K562 (cell line): ENCODE measurements at regions not wholly inside any gene's neighbourhood (a gene's known extent, or its start where the extent isn't known, plus 50 kb on each side); places are given as distances from the start of the nearest gene placed in this dataset.

Experiments used
- ATAC-seq: fragments of 200-7000 bp; cut with Tn5 transposase; 3 replicates; pipeline ENCODE4 v1.9.1; 2020; ENCODE audit warnings: moderate library complexity
- BruUV-seq: library from RNA; stranded (reverse); fragments of 400-500 nt; replicated peaks from 2 replicates; lab custom pipeline; 2021; lab: Mats Ljungman, UMichigan
- CTCF ChIA-PET: fragments of 300-600 bp; formaldehyde crosslinking; extraction: SDS; loops from one replicate; lab custom pipeline; 2021; ENCODE audit warnings: low intra/inter-chr PET ratio; lab: Yijun Ruan, JAX
- POLR2A ChIA-PET: fragments of 300-600, 350-650 bp; sonication (Branson Sonifier 250); formaldehyde crosslinking; extraction: SDS; loops from one replicate; lab custom pipeline; 2021; ENCODE audit warnings: antibody characterized with exemption, inconsistent platforms; lab: Yijun Ruan, JAX
- DNase-seq, 4 experiments: peaks; one replicate each; pipeline versions ENCODE4 v3.0.0 to v3.0.0-alpha.2; 2011 to 2018; ENCODE audit warnings: low spot score in 3 of 4, mixed read lengths in 3 of 4; ENCODE audit errors: extremely low read depth in 1 of 4
- FAIRE-seq: peaks from 2 replicates; lab custom pipeline; 2011; peaks lifted over from hg19 to GRCh38; lab: Jason Lieb, UNC
- H2AFZ ChIP-seq: 2 replicates; pipeline ENCODE4 v1.6.0; 2011; ENCODE audit warnings: low read depth, low read length, control low read depth, inconsistent platforms
- H3K27ac ChIP-seq: fragments of 200-600 bp; 3 replicates; pipeline ENCODE4 v1.8.0; 2011; ENCODE audit warnings: low read depth, mild to moderate bottlenecking, control low read depth, inconsistent platforms, low read length, moderate library complexity, mixed read lengths; ENCODE audit errors: extremely low read depth
- H3K27me3 ChIP-seq, 2 experiments: fragments of 300-600 bp in 1 of 2; 2 replicates in 1 of 2; 3 replicates in 1 of 2; pipeline versions ENCODE4 v1.6.0 to v1.8.0; 2011; ENCODE audit warnings: inconsistent platforms in 2 of 2, low read length in 2 of 2, mild to moderate bottlenecking in 1 of 2, mixed read lengths in 1 of 2, moderate library complexity in 1 of 2; ENCODE audit not compliant: control insufficient read depth in 2 of 2, insufficient read depth in 2 of 2
- H3K36me3 ChIP-seq: fragments of 300-600 bp; 3 replicates; pipeline ENCODE4 v1.8.0; 2011; ENCODE audit warnings: mild to moderate bottlenecking, low read length, inconsistent platforms; ENCODE audit not compliant: control insufficient read depth, insufficient read depth
- H3K4me1 ChIP-seq, 2 experiments: fragments of 200-600 bp in 1 of 2; replicated peaks in 1 of 2; 2 replicates in 1 of 2; 3 replicates in 1 of 2; pipeline versions ENCODE4 v1.5.1 to v1.8.0; 2011; ENCODE audit warnings: inconsistent platforms in 2 of 2, low read length in 2 of 2, mild to moderate bottlenecking in 1 of 2, mixed read lengths in 1 of 2, moderate library complexity in 1 of 2; ENCODE audit not compliant: control insufficient read depth in 2 of 2, insufficient read depth in 2 of 2
- H3K4me2 ChIP-seq: 2 replicates; pipeline ENCODE4 v1.6.1; 2011; ENCODE audit warnings: low read length, control low read depth, inconsistent platforms, mixed read lengths; ENCODE audit not compliant: insufficient read depth
- H3K4me3 ChIP-seq: fragments of 200-600 bp; sonication (generic), shearing (Covaris generic); 2 replicates; pipeline ENCODE4 v1.5.1; 2016; ENCODE audit warnings: control low read depth, inconsistent platforms
- H3K79me2 ChIP-seq: fragments of 200-600 bp; 3 replicates; pipeline ENCODE4 v1.8.0; 2011; ENCODE audit warnings: low read length, inconsistent platforms; ENCODE audit not compliant: control insufficient read depth, insufficient read depth
- H3K9ac ChIP-seq, 2 experiments: 2 replicates each; pipeline versions ENCODE4 v1.6.0 to v1.6.1; 2011; ENCODE audit warnings: low read depth in 2 of 2, low read length in 2 of 2, control low read depth in 1 of 2, inconsistent platforms in 1 of 2, mild to moderate bottlenecking in 1 of 2, mixed read lengths in 1 of 2; ENCODE audit not compliant: insufficient read depth in 1 of 2
- H3K9me1 ChIP-seq: one replicate; pipeline ENCODE4 v1.6.0; 2011; ENCODE audit warnings: inconsistent platforms, mild to moderate bottlenecking, low read length, moderate library complexity; ENCODE audit not compliant: control insufficient read depth, insufficient read depth
- H3K9me3 ChIP-seq: replicated peaks from 2 replicates; pipeline ENCODE4 v1.5.1; 2011; ENCODE audit warnings: low read depth, low read length, inconsistent platforms; ENCODE audit not compliant: control insufficient read depth, insufficient read depth
- H4K20me1 ChIP-seq: replicated peaks from 2 replicates; pipeline ENCODE4 v1.6.1; 2011; ENCODE audit warnings: low read length, inconsistent platforms, mixed read lengths; ENCODE audit not compliant: control insufficient read depth, insufficient read depth
- CCAR2 ChIP-seq: fragments of 200-400 bp; formaldehyde crosslinking; IDR thresholded peaks from 2 replicates; pipeline ENCODE4 v1.6.1; 2017; ENCODE audit warnings: mild to moderate bottlenecking, low read depth, low read length
- ETV5 ChIP-seq: sonication (generic); formaldehyde crosslinking; IDR thresholded peaks from 2 replicates; pipeline ENCODE4 v1.4.0; 2020; ENCODE audit warnings: low read depth, mild to moderate bottlenecking, missing genetic modification reagents
- HMGN3 ChIP-seq: IDR thresholded peaks from 2 replicates; pipeline ENCODE4 v1.6.1; 2011; ENCODE audit warnings: borderline replicate concordance, low read depth, mild to moderate bottlenecking, mixed read lengths, low read length; ENCODE audit not compliant: insufficient read length; ENCODE audit errors: extremely low read depth
- MEF2A ChIP-seq: IDR thresholded peaks from 2 replicates; pipeline ENCODE4 v1.6.1; 2011; ENCODE audit warnings: low read depth, mild to moderate bottlenecking, low read length, moderate library complexity; ENCODE audit not compliant: control insufficient read depth
- RFX5 ChIP-seq: IDR thresholded peaks from 2 replicates; pipeline ENCODE4 v1.6.1; 2011; ENCODE audit warnings: low read depth, mild to moderate bottlenecking, improper control_type of control experiment, low read length
- SIX5 ChIP-seq, 2 experiments: IDR thresholded peaks; 2 replicates each; pipeline ENCODE4 v1.6.1; 2011; ENCODE audit warnings: low read length in 2 of 2, borderline replicate concordance in 1 of 2, low read depth in 1 of 2, mild to moderate bottlenecking in 1 of 2, moderate library complexity in 1 of 2; ENCODE audit not compliant: insufficient read depth in 1 of 2
- SOX6 ChIP-seq: fragments of 450-650 bp; IDR thresholded peaks from 2 replicates; pipeline ENCODE4 v1.6.1; 2014; ENCODE audit warnings: mild to moderate bottlenecking
- SREBF1 ChIP-seq: fragments of 150-350 bp; IDR thresholded peaks from 2 replicates; pipeline ENCODE4 v1.6.1; 2014; ENCODE audit warnings: antibody characterized with exemption, low read depth, low read length, borderline replicate concordance
- TAF15 ChIP-seq: fragments of 200-400 bp; formaldehyde crosslinking; IDR thresholded peaks from 2 replicates; pipeline ENCODE4 v1.6.1; 2017; ENCODE audit warnings: mild to moderate bottlenecking, low read depth, low read length, moderate library complexity
- TRIM28 ChIP-seq: fragments of 450-650 bp; IDR thresholded peaks from 2 replicates; pipeline ENCODE4 v1.6.1; 2017
- ZC3H4 ChIP-seq: sonication (generic); formaldehyde crosslinking; IDR thresholded peaks from 2 replicates; pipeline ENCODE4 v1.9.0; 2021; ENCODE audit warnings: missing genetic modification reagents, borderline replicate concordance
- ZNF146 ChIP-seq: IDR thresholded peaks from one replicate; pipeline ENCODE4 v1.6.1; 2018; ENCODE audit warnings: missing compliant biosample characterization; ENCODE audit not compliant: unreplicated experiment
- ZNF212 ChIP-seq: fragments of 450-650 bp; formaldehyde crosslinking; IDR thresholded peaks from 2 replicates; pipeline ENCODE4 v1.4.0; 2020; ENCODE audit warnings: mild to moderate bottlenecking
- ZNF41 ChIP-seq: fragments of 250-450 bp; sonication (Bioruptor Pico); conservative IDR thresholded peaks from 2 replicates; pipeline ENCODE4 v1.4.0; 2020; ENCODE audit warnings: mild to moderate bottlenecking
- ZNF707 ChIP-seq: fragments of 250-450 bp; sonication (Bioruptor Pico); conservative IDR thresholded peaks from 2 replicates; pipeline ENCODE4 v1.8.0; 2022; ENCODE audit warnings: inconsistent platforms, mild to moderate bottlenecking, moderate library complexity
- ZNF778 ChIP-seq: fragments of 450-650 bp; formaldehyde crosslinking; IDR thresholded peaks from 2 replicates; pipeline ENCODE4 v1.4.0; 2020; ENCODE audit warnings: mild to moderate bottlenecking, moderate library complexity
- ZSCAN32 ChIP-seq: fragments of 450-650 bp; formaldehyde crosslinking; IDR thresholded peaks from 2 replicates; pipeline ENCODE4 v1.4.0; 2020; ENCODE audit warnings: mild to moderate bottlenecking, moderate library complexity
- WGBS: fragments of 100-300 bp; shearing (Covaris generic); methylation state at CpG from one replicate; pipeline ENCODE4 v1.1.6; 2016; ENCODE audit warnings: low coverage, mixed read lengths; ENCODE audit not compliant: insufficient coverage; ENCODE audit errors: missing lambda C conversion rate; 5-methylcytosine and 5-hydroxymethylcytosine counted together
- in situ Hi-C: fragments of 300-500 bp; cut with MboI; formaldehyde crosslinking; loops from 4 replicates; pipeline ENCODE4 v1.15.0; 2018; ENCODE audit warnings: inconsistent platforms, mixed read lengths
- intact Hi-C: fragments of 100-400 bp; cut with micrococcal nuclease; formaldehyde crosslinking; loops from 2 replicates; pipeline ENCODE4 v1.14.2; 2022
- TF ChIP-seq, protein P1 (sequence below), 2 experiments: fragments of 250-450 bp in 1 of 2; fragments of 450-650 bp in 1 of 2; sonication (Bioruptor Pico) in 1 of 2; IDR thresholded peaks; 2 replicates each; pipeline versions ENCODE4 v1.6.1 to v1.8.0; 2016 to 2021; ENCODE audit warnings: mild to moderate bottlenecking in 2 of 2, moderate library complexity in 2 of 2, missing compliant biosample characterization in 1 of 2, missing genetic modification characterization in 1 of 2

- Histone ChIP-seq H3K4me3 (no peak overlapping the region), H2AFZ (no peak overlapping the region), H3K9me3 (no peaks in the 10 kb centered on the region; the same call in 1 of the 2 replicates), H3K9me1 (no peaks in the 10 kb centered on the region), H3K79me2 (no peaks in the 10 kb centered on the region), H3K27ac (no peak overlapping the region), H3K4me2 (no peak overlapping the region), H3K9ac (no peak overlapping the region), H3K36me3 (no peaks in the 10 kb centered on the region), H3K4me1 (no peaks in the 10 kb centered on the region), H3K27me3 (no peaks in the 10 kb centered on the region), H4K20me1 (no peaks in the 10 kb centered on the region)
- ChIA-PET POLR2A (no interaction called here), CTCF (interaction anchor here (0.5 kb wide), 1 partner anchor 235 kb away, joined by 3 read pairs; no protein-coding TSS in a partner anchor)
- intact Hi-C loops (no loop called here), in situ Hi-C loops (no loop called here)
- ATAC-seq (no peak), FAIRE-seq (no peak), DNase-seq (no peak)
- no TSS peak for BruUV-seq
- TF ChIP-seq ETV5 (CRISPR knock-in tag) (no peak), TRIM28 (no peak), ZNF212 (CRISPR knock-in tag) (no peak), CCAR2 (no peak), RFX5 (no peak), SREBF1 (no peak), HMGN3 (no peak), ZC3H4 (no peak), ZNF707 (CRISPR knock-in tag) (no peak), MEF2A (no peak), SOX6 (no peak), SIX5 (IDR thresholded peaks at IDR 0.05; ENCODE audit: borderline replicate concordance in 1 of 2, insufficient read depth in 1 of 2, low read depth in 1 of 2, low read length in 2 of 2) (no peak), TAF15 (no peak), ZNF146 (CRISPR knock-in tag) (no peak), ZSCAN32 (CRISPR knock-in tag) (no peak), ZNF778 (CRISPR knock-in tag) (no peak), ZNF41 (no peak)
- TF ChIP-seq, protein P1, sequence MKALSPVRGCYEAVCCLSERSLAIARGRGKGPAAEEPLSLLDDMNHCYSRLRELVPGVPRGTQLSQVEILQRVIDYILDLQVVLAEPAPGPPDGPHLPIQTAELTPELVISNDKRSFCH (CRISPR knock-in tag; IDR thresholded peaks at IDR 0.05): no peak
- TF ChIP-seq, protein P1 (tag; IDR thresholded peaks at IDR 0.05): no peak
- 0% methylated on average over 2 of the region's 2 CpGs for WGBS
These were observed 312.5 kb upstream of the PTGER4 start for GRCh38 chr5:40367255-40367654.
